MCF 10A (cell line): ENCODE measurements at regions not wholly inside any gene's neighbourhood (a gene's known extent, or its start where the extent isn't known, plus 50 kb on each side); places are given as distances from the start of the nearest gene placed in this dataset.
"Not testable (repeated sequence)": the region's sequence is repeated elsewhere in the genome, so short reads cannot be mapped to it uniquely, and the experiment has no call there.

Experiments
- BruUV-seq: library from RNA; stranded (reverse); fragments of 400-500 nt; replicated peaks from 2 replicates; lab custom pipeline; 2021; lab: Mats Ljungman, UMichigan
- CTCF ChIA-PET: fragments of 300-600 bp; sonication (Branson Sonifier 250); formaldehyde crosslinking; extraction: SDS; loops from one replicate; lab custom pipeline; 2021; ENCODE audit warnings: antibody characterized with exemption, inconsistent platforms; lab: Yijun Ruan, JAX
- POLR2A ChIA-PET: fragments of 300-600, 350-650 bp; sonication (Branson Sonifier 250); formaldehyde crosslinking; extraction: SDS; loops from one replicate; lab custom pipeline; 2020; ENCODE audit warnings: antibody characterized with exemption, inconsistent platforms; lab: Yijun Ruan, JAX
- DNase-seq: peaks from one replicate; pipeline ENCODE4 v3.0.0-alpha.2; 2018; ENCODE audit not compliant: unreplicated experiment
- H3K27ac Mint-ChIP-seq: one replicate; pipeline ENCODE4 v1.8.0; 2022; ENCODE audit warnings: mild to moderate bottlenecking, low read depth, mixed read lengths; ENCODE audit not compliant: unreplicated experiment
- H3K27me3 Mint-ChIP-seq: one replicate; pipeline ENCODE4 v1.8.0; 2022; ENCODE audit warnings: mixed read lengths; ENCODE audit not compliant: insufficient read depth, unreplicated experiment
- H3K36me3 Mint-ChIP-seq: one replicate; pipeline ENCODE4 v1.8.0; 2022; ENCODE audit warnings: mild to moderate bottlenecking, moderate library complexity, mixed read lengths; ENCODE audit not compliant: insufficient read depth, unreplicated experiment
- H3K4me1 Mint-ChIP-seq: one replicate; pipeline ENCODE4 v1.8.0; 2022; ENCODE audit warnings: mixed read lengths; ENCODE audit not compliant: insufficient read depth, unreplicated experiment
- H3K4me3 Mint-ChIP-seq: one replicate; pipeline ENCODE4 v1.8.0; 2022; ENCODE audit warnings: mild to moderate bottlenecking, moderate library complexity, mixed read lengths; ENCODE audit not compliant: unreplicated experiment
- H3K9me3 Mint-ChIP-seq: one replicate; pipeline ENCODE4 v1.8.0; 2022; ENCODE audit warnings: mixed read lengths; ENCODE audit not compliant: unreplicated experiment
- CTCF ChIP-seq: fragments of 200-600 bp; IDR thresholded peaks from one replicate; pipeline ENCODE4 v1.8.0; 2022; ENCODE audit warnings: antibody characterized with exemption, mild to moderate bottlenecking; ENCODE audit not compliant: unreplicated experiment
- intact Hi-C: fragments of 100-400 bp; cut with micrococcal nuclease; formaldehyde crosslinking; loops from 2 replicates; pipeline ENCODE4 v1.14.1; 2022

- CTCF ChIA-PET: interaction anchor here (0.6 kb wide), 1 partner anchor 35 kb away, joined by 3 read pairs; no protein-coding TSS in a partner anchor
- Mint-ChIP-seq H3K36me3 (no peaks in the 10 kb centered on the region), H3K27ac (no peak overlapping the region), H3K4me1 (peaks cover 9% of the 10 kb centered on the region), H3K27me3 (no peaks in the 10 kb centered on the region), H3K4me3 (no peak overlapping the region), H3K9me3 (no peaks in the 10 kb centered on the region)
- POLR2A ChIA-PET: no interaction called here
- no TSS peak for BruUV-seq
- no peak for DNase-seq
- TF ChIP-seq CTCF: no peak
- intact Hi-C loops: no loop called here
These were observed 101.3 kb upstream of the HES1 start for GRCh38 chr3:194034346-194035336.

GRCh38 chr3:194035406-194036138, 100.4 kb upstream of the HES1 start:
- H3K27me3 Mint-ChIP-seq: no peaks in the 10 kb centered on the region
- H3K27ac Mint-ChIP-seq: no peak overlapping the region
- no peaks in the 10 kb centered on the region for H3K9me3 Mint-ChIP-seq
- CTCF ChIA-PET: no interaction called here
- DNase-seq: no peak
- TF ChIP-seq CTCF: no peak
- POLR2A ChIA-PET: no interaction called here
- H3K4me1 Mint-ChIP-seq: no peaks in the 10 kb centered on the region
- no TSS peak for BruUV-seq
- H3K36me3 Mint-ChIP-seq: no peaks in the 10 kb centered on the region
- no peak overlapping the region for H3K4me3 Mint-ChIP-seq
- intact Hi-C loops: no loop called here

GRCh38 chr3:194036842-194037241, 99.1 kb upstream of the HES1 start:
- no peak for DNase-seq
- no peaks in the 10 kb centered on the region for H3K36me3 Mint-ChIP-seq
- H3K4me3 Mint-ChIP-seq: no peak overlapping the region
- TF ChIP-seq CTCF: no peak
- H3K27ac Mint-ChIP-seq: peak overlapping the region; percentile 46
- no TSS peak for BruUV-seq
- H3K27me3 Mint-ChIP-seq: no peaks in the 10 kb centered on the region
- ChIA-PET POLR2A (interaction anchor here (0.9 kb wide), 1 partner anchor 29 kb away, joined by 4 read pairs; no protein-coding TSS in a partner anchor), CTCF (interaction anchor here (1.3 kb wide), 1 partner anchor 258 kb away, joined by 3 read pairs; no protein-coding TSS in a partner anchor)
- no peaks in the 10 kb centered on the region for H3K4me1 Mint-ChIP-seq
- intact Hi-C loops: no loop called here
- no peaks in the 10 kb centered on the region for H3K9me3 Mint-ChIP-seq

GRCh38 chr3:194038346-194038745, 97.6 kb upstream of the HES1 start:
- H3K4me1 Mint-ChIP-seq, H3K27ac Mint-ChIP-seq, POLR2A ChIA-PET, intact Hi-C loops, H3K4me3 Mint-ChIP-seq, CTCF ChIA-PET, H3K27me3 Mint-ChIP-seq, H3K9me3 Mint-ChIP-seq, H3K36me3 Mint-ChIP-seq, BruUV-seq, DNase-seq: not testable (repeated sequence)
